Ishikawa (cell line): ENCODE measurements at regions not wholly inside any gene's neighbourhood (a gene's known extent, or its start where the extent isn't known, plus 50 kb on each side); places are given as distances from the start of the nearest gene placed in this dataset.

Experiments used
- CEBPB ChIP-seq: IDR thresholded peaks from 2 replicates; pipeline ENCODE4 v1.6.1; 2012
- CREB1 ChIP-seq: IDR thresholded peaks from 2 replicates; pipeline ENCODE4 v1.6.1; 2012; ENCODE audit warnings: low read depth
- EGR1 ChIP-seq: IDR thresholded peaks from 2 replicates; pipeline ENCODE4 v1.6.1; 2012
- EP300 ChIP-seq: IDR thresholded peaks from 2 replicates; pipeline ENCODE4 v1.6.1; 2012; ENCODE audit warnings: borderline replicate concordance
- FOXM1 ChIP-seq: IDR thresholded peaks from 2 replicates; pipeline ENCODE4 v1.6.1; 2012; ENCODE audit warnings: low read depth, borderline replicate concordance
- MAX ChIP-seq: IDR thresholded peaks from 2 replicates; pipeline ENCODE4 v1.6.1; 2012
- NFIC ChIP-seq: IDR thresholded peaks from 2 replicates; pipeline ENCODE4 v1.6.1; 2012
- RAD21 ChIP-seq: IDR thresholded peaks from 2 replicates; pipeline ENCODE4 v1.6.1; 2012; ENCODE audit warnings: low read depth
- REST ChIP-seq: IDR thresholded peaks from 2 replicates; pipeline ENCODE4 v1.6.1; 2012; ENCODE audit warnings: low read depth, mild to moderate bottlenecking
- TAF1 ChIP-seq: IDR thresholded peaks from 2 replicates; pipeline ENCODE4 v1.6.1; 2012; ENCODE audit warnings: low read depth, mild to moderate bottlenecking
- TCF12 ChIP-seq: IDR thresholded peaks from 2 replicates; pipeline ENCODE4 v1.6.1; 2012; ENCODE audit warnings: low read depth
- TEAD4 ChIP-seq: IDR thresholded peaks from 2 replicates; pipeline ENCODE4 v1.6.1; 2012
- USF1 ChIP-seq: IDR thresholded peaks from 2 replicates; pipeline ENCODE4 v1.6.1; 2012
- YY1 ChIP-seq: IDR thresholded peaks from 2 replicates; pipeline ENCODE4 v1.6.1; 2012; ENCODE audit warnings: low read depth
- ZBTB7A ChIP-seq: IDR thresholded peaks from 2 replicates; pipeline ENCODE4 v1.6.1; 2012; ENCODE audit warnings: low read depth

- TF ChIP-seq EP300 (no peak), FOXM1 (no peak), CREB1 (no peak), CEBPB (no peak), YY1 (no peak), TEAD4 (no peak), ZBTB7A (no peak), NFIC (no peak), RAD21 (no peak)
Measured at GRCh38 chr5:93681432-93681831, 60.0 kb downstream of the POU5F2 start.

DNA sequence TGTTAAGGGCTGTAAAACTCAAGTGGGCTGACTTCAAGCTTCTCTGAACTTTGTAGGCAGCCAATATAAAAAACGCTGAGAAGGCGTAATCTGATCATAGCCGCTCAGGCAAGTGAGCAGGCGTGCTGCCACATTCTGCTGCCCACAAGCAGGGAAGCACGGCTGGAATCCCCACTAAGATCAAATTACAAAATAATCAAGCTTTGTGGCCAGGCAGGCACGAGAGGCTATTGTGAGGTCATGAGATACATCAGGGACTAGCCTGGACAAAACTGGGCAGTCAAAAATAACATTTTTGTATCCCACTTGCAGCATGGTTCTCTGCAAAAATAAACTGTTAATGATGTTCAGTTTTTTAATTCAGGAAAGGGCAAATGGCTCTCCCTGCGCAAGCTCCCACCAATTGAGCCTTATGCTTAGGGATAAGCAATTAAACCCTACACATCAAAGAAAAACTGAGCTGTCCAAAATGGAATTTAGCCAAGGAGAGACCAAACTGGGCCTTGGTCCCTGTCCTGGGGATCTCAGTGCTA lies 64.0 kb downstream of the POU5F2 start:
- TF ChIP-seq TAF1, result no peak
- peak; percentile 86 for TF ChIP-seq MAX
- TF ChIP-seq RAD21, result 0 out of 2 replicates have a peak, but pooled peaks have one; percentile 6
- TF ChIP-seq YY1, result no peak
- TF ChIP-seq CREB1, result no peak
- peak; percentile 88 for TF ChIP-seq NFIC
- no peak for TF ChIP-seq EGR1
- TF ChIP-seq EP300, result peak; percentile 78
- peak; percentile 44; the same call in 1 of the 2 replicates for TF ChIP-seq FOXM1
- peak; percentile 30; the same call in 1 of the 2 replicates for TF ChIP-seq USF1
- peak; percentile 11; the same call in 1 of the 2 replicates for TF ChIP-seq REST
- TF ChIP-seq TEAD4, result peak; percentile 90
- peak; percentile 89 for TF ChIP-seq TCF12

GRCh38 chr5:93676704-93677103 lies 64.7 kb downstream of the POU5F2 start:
- TF ChIP-seq CEBPB, result no peak
- no peak for TF ChIP-seq TAF1
- no peak for TF ChIP-seq ZBTB7A
- no peak for TF ChIP-seq YY1
- no peak for TF ChIP-seq TCF12
- no peak for TF ChIP-seq NFIC
- no peak for TF ChIP-seq USF1
- TF ChIP-seq CREB1, result no peak
- no peak for TF ChIP-seq MAX
- no peak for TF ChIP-seq EGR1
- no peak for TF ChIP-seq REST
- TF ChIP-seq TEAD4, result no peak
- no peak for TF ChIP-seq RAD21
- TF ChIP-seq EP300, result no peak

- TF ChIP-seq TCF12 (no peak), REST (no peak)
Measured at GRCh38 chr5:93675460-93676450, 65.6 kb downstream of the POU5F2 start.
